IMR-90 (cell line): ENCODE measurements at regions not wholly inside any gene's neighbourhood (a gene's known extent, or its start where the extent isn't known, plus 50 kb on each side); places are given as distances from the start of the nearest gene placed in this dataset.

Experiments
- BHLHE40 ChIP-seq: fragments of 150-350 bp; IDR thresholded peaks from 2 replicates; pipeline ENCODE4 v1.6.1; 2016; ENCODE audit warnings: mild to moderate bottlenecking, low read depth, low read length
- CTCF ChIP-seq: conservative IDR thresholded peaks from 2 replicates; pipeline ENCODE4 v1.5.1; 2012; ENCODE audit warnings: mild to moderate bottlenecking, low read depth, low read length, improper control_type of control experiment
- FOS ChIP-seq: fragments of 150-350 bp; IDR thresholded peaks from 2 replicates; pipeline ENCODE4 v1.6.1; 2016; ENCODE audit warnings: low read depth, low read length
- MAZ ChIP-seq: IDR thresholded peaks from 2 replicates; pipeline ENCODE4 v1.6.1; 2012; ENCODE audit warnings: low read depth, mild to moderate bottlenecking, low read length, improper control_type of control experiment, moderate library complexity, borderline replicate concordance
- MXI1 ChIP-seq: IDR thresholded peaks from 2 replicates; pipeline ENCODE4 v1.6.1; 2012; ENCODE audit warnings: low read depth, mild to moderate bottlenecking, low read length, moderate library complexity, borderline replicate concordance
- POLR2A ChIP-seq: IDR thresholded peaks from 2 replicates; pipeline ENCODE4 v1.6.1; 2012; ENCODE audit warnings: mild to moderate bottlenecking, low read depth, low read length
- RAD21 ChIP-seq: IDR thresholded peaks from 2 replicates; pipeline ENCODE4 v1.6.1; 2012; ENCODE audit warnings: low read length, improper control_type of control experiment
- RFX5 ChIP-seq: IDR thresholded peaks from 2 replicates; pipeline ENCODE4 v1.8.0; 2012; ENCODE audit warnings: low read depth, mild to moderate bottlenecking, low read length, moderate library complexity
- SMC3 ChIP-seq: fragments of 150-350 bp; IDR thresholded peaks from 2 replicates; pipeline ENCODE4 v1.6.1; 2016; ENCODE audit warnings: low read depth, mild to moderate bottlenecking, antibody characterized with exemption, low read length, moderate library complexity
- USF2 ChIP-seq: fragments of 150-350 bp; IDR thresholded peaks from 2 replicates; pipeline ENCODE4 v1.6.1; 2017; ENCODE audit warnings: mild to moderate bottlenecking, antibody characterized with exemption, low read length, low read depth

GRCh38 chr13:44718467-44718866, 142.3 kb upstream of the TSC22D1 start:
- TF ChIP-seq CTCF = no peak
- no peak for TF ChIP-seq FOS
- no peak for TF ChIP-seq BHLHE40
- TF ChIP-seq RAD21 = no peak
- TF ChIP-seq MAZ = no peak
- TF ChIP-seq POLR2A = no peak
- TF ChIP-seq MXI1 = no peak
- no peak for TF ChIP-seq USF2
- no peak for TF ChIP-seq RFX5
- TF ChIP-seq SMC3 = no peak
